NCI-H2107 treated with DMSO at 0.1 percent for 48 hours (cell line): ENCODE measurements at regions not wholly inside any gene's neighbourhood (a gene's known extent, or its start where the extent isn't known, plus 50 kb on each side); places are given as distances from the start of the nearest gene placed in this dataset.

Experiments used
- DNase-seq: peaks from one replicate; lab custom pipeline; 2025; ENCODE audit not compliant: unreplicated experiment; lab: John Stamatoyannopoulos, UW

DNA sequence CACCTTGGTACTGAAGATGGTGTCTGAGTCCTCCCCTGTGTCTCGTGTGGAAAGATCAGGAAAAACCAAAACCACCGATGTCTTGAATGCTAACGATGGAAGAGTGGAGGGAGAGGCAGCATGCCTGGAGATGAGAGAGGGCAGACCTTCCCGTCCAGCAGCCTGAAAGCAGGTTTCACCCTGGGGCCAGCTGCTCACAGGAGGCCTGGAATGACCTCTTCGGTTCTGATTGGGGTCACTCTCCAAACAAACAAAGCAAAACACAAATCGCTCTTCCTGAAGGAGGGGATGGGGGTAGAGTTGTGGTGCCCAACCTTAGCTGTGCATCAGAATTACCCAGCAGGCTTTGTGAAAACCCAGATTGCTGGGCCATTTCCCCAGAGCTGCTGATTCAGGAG is 142.3 kb upstream of the SOX1 start:
- no peak for DNase-seq

DNA sequence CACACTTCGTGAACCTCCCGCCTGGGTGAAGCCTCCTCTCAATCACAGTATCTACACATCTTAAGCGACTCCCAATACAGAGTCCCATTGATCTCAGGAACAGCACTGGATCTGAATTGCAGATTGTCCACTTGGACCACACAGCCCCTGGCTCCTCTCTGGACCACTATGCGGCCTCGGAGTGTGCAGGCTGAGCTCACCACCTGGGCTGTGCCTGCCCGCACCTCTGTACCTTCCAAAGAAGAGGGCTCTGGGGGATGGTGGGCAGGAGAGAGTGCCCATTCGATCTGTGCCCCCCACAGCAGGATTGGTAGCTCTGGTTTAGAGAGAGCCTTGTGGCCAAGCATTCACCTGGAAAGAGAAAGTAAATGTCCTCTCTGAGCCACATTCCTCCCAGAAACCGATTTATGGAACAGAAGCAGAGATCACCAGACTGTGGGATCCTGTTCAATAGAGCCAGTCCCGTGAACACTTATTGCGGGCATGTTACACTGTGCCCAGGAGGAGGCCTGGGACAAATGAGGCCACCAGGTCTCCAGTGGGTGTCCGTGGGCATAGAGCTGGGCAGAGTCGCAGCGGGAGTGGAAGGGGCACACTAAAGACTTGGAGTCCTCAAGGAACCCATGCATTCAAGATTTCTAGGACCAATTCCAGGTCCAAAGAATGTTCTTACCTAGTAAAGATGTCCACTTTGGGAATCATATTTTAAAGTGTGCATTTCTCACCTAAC is 141.6 kb upstream of the SOX1 start:
- no peak for DNase-seq

DNA sequence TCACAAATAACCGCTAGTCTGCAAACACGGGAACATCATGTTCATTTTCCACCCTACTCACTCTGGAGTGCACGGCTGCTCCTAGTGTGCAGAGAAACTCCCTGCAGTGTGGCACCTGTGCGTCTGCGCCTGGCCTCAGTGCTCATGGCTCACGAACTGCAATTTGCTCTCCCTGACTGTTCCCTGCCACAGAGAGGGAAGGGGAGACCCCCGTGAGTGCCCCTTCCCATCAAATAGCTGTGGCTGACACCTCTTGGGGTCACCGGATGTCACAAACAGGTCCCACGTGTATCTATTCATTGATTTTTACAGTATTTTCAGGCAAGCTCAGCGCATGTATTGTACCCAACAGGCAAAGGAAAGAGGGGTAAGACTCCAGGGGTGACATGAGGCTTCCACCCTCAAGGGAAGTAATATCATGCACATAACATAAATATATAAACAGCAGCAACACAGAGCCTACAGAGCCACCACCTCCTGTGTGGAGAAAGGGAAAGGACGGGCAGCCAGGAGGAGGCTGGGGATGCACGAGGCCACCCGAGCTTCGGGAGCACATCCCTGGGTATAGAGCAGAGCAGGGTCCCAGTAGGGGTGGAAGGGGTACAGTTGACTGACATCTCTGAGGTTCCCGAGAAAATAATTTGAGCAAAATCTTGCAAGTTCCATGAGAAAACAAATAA is 140.3 kb upstream of the SOX1 start:
- DNase-seq, result no peak

DNA sequence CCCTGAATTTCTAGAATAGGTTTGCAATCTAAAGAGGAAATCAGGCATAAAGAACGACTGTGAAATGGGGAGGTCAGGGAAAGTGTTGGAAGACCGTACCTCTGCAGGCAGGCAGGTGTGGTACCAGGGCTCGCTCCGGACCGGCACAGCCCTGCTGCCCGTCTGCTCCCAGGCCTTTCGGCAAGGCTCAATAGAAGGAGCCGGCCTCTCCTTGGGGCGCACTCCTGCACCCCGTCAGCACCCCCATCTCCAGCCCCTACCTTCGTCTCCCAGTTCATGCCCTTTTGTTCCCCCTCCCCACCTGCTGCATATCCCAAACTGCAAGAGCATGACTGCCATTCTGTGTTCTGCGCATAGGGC is 139.8 kb upstream of the SOX1 start:
- no peak for DNase-seq

DNA sequence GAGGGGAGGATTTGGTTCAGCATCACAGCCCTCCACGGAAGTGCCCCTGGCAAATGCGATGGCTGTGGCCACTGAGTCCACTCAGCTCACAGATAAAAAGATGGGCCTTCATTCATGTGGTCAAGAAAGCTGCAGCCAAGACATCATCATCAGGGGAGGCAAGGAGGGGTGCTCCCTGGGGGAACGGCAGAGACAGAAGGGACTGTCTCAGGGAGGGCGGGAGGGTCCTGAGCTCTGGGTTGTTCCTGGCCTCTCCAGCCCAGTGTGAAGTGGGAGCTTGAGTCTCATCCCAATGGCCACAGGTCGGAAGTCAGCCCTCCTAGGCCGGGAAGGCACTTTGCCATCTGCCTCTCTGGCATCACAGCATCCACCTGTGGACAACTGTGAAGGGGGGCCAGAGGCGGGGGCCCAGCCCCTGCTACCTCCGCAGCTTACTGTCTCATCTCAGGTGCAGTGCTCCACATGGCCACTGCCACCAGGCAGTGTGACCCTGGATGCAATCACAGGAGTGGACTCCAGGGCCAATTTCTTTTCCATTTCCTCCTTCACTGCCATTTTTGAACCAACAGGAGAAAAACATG is 137.8 kb upstream of the SOX1 start:
- no peak for DNase-seq

DNA sequence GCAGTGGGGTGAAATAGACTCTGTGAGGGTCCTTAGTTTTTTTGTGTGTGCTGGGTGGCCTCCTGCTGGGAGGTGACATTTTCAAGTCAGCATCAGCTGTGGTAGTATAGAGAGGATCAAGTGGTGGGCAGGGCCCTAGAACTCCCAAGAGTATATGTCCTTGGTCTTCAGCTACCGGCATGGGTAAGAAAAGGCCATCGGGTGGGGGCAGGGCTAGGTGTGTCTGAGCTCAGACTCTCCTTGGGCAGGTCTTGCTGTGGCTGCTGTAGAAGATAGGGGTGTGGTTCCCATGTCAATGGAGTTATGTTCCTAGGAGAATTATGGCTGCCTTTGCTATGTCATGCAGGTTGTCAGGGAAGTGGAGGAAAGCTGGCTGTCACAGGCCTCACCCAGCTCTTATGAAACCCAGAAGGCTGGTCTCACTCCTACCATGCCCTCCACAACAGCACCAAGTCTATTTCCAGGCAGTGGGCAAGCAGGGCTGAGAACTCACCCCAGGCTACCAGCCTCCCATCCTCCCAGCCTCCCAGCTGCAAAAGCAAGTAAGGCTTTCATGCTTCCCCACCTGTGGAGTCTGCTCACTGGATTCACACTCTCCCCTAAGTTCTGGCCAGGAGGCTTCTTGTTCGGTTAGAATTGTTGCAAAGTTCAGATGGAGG is 130.6 kb upstream of the SOX1 start:
- no peak for DNase-seq

DNA sequence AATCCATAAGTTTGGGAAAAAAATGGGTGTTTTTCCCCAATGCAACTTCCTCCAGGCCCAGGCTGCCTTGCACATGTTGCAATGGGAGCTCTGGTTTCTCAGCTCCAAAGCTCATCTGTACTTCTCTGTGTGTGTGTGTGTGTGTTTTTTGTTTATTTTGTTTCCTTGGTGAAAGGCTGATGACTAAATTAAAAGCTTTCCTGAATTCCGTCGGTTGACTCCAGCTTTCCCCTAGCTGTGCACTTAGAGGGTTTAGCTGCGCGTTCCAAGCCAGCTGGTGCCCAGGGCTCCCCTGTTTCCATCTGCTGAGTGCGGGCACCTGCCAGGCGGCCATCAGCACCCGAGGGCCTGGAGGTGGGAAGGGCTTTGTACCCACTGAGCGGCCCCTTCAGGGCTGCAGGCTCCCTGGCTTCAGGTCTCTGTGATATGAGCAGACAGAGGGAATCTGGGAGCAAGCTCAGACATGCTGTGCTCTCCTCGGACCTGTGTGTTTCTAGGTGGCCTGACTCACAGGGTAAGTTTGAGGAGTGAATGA is 129.1 kb upstream of the SOX1 start:
- DNase-seq, result peak; percentile 88

DNA sequence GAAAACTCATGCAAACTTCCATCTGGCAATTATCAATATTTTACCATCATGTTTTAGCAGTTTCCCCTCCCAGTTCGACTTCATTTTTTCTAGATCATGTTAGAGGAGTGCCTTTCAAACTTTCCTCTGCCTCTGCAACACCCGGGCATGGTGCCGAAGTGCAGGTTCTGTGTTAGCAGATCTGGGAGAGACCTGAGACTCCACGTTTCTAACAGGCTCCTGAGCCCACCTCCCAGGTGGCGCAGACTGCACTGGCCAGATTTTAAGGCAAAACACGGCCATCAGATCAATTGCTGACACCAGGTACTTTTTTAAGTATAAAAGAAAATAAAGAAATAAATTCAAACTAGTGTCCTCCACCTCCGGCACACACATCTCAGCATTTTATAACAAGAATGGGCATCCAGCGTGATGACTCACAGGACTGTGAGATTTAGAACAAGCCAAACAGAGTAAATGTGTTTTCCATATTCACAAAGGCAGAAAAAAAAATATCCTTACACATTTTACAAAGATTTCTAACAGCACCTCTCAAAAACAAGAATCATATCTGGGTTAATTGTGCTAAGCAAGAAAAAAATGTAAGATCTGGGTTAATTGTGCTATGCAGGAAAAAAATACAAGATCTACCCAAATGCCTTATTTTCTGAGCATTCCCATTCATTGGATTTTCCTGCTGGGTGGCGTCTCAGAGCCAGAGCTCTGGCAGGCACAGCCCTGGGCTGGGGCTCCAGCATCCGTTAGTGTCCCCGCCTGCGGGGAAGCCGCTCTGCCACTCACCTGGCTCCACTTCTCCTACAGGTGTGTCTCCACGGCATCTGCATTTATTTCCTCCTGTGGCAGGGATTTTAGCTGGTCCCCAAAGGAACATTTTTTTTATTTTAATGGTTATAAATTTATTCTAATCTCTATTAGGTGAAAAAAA is 127.9 kb upstream of the SOX1 start:
- DNase-seq, result peak; percentile 76

DNA sequence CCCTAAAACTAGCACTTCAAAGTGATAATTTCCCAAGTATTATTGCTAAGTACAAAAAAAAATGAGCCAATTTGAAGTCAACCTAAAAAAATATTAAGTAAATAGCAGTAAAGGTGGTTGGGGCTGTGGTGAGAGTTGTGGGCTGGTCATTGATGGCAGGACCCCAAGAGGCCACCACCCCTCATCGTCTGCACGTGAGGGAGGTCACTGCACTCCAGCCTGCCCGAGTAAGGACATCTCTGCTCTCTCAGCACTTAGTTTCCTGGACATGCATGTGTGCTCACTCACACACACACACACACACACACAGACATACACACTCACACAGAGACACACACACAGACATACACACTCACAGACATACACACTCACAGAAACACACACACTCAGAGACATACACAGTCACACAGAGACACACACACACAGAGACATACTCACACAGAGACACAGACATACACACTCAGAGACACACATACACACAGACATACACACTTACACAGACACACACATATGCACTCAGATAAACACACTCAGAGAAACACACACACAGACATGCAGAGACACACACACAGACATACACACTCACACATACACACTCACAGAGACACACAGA is 127.2 kb upstream of the SOX1 start:
- peak; percentile 54 for DNase-seq

DNA sequence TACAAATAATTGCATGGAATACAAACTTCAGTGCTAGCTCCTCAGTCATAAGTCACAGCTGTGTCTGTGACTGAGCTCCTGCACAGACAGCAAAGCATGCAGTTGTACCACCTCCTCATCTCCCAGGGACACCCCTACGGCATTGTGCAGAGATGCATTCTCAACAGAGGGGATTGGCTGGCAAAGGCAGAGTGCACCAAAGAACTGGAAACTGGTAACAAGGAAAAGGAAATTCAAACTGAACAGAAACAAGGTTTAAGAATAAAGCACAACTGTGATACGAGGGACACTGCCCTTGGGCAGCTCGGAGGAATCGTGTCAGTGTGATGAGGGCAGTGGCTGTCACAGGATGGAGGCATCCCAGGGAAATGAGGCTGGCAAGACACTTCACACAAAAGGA is 126.1 kb upstream of the SOX1 start:
- peak; percentile 58 for DNase-seq

DNA sequence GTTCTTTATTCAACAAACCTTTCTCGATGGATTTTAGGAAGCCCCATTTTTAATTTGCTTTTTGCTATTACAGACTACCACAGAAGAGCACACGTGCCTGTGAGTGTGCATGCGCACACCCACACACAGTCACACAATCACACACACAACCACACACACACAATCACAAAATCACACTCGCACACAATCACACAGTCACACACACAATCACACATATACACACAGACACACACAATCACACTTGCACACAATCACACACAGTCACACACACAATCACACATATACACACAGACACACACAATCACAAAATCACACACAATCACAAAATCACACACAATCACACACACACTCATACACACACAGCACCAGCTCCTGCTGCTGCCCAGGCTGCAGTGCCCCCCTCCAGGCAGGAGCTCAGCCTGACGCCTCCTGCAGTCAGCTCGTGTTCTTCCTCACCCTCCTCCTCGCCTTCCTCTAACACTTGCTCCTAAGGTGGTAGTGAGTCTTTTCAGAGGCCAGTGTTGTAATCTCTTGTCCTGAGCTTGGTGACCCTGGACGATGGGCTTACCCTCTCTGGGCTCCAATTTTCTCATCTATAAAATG is 125.0 kb upstream of the SOX1 start:
- no peak for DNase-seq

DNA sequence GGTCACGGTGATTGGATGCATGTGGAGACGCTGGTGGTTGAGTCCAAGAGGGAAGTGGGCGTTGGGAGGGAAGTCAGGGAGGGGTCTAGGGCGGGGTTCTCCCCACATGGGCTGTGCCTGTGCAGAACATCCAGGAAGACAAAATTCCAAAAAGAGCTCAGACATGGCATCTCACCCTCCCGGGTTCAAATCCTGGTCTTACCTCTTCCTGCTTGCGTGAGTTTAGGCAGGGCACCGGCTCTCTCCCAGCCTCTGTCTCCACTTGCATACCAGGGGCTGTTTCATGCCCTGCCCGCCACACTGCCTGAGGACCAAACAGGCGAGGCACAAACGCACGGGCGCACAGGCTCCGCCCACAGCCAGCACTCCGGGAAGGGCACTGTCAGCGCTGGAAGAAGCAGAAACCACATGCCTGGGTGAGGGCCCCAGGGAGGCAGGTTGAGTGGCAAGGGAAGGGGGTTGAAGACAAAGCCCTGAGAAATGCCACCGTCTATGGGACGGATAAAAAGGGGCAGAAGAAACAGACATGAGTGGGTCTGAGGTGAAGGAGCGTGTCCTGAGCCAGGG is 123.6 kb upstream of the SOX1 start:
- peak; percentile 80 for DNase-seq

DNA sequence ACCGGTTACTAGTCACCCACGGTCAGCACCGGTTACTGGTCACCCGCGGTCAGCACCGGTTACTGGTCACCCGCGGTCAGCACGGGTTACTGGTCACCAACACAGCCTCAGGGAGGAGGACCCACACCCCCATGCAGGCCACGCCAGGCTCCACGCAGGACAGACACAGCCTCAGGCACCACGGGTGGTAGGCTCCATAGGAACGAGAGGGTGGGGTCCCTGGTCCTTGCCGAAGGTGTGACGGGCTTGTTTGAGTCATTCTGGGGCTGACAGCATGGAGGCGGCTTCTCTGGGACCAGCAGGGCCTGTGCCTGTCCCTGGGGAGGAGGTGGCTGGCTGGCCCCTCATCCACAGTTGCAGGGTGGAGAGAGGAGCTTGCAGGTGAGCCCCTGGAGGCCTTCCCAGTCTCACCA is 122.8 kb upstream of the SOX1 start:
- DNase-seq, result peak; percentile 63

DNA sequence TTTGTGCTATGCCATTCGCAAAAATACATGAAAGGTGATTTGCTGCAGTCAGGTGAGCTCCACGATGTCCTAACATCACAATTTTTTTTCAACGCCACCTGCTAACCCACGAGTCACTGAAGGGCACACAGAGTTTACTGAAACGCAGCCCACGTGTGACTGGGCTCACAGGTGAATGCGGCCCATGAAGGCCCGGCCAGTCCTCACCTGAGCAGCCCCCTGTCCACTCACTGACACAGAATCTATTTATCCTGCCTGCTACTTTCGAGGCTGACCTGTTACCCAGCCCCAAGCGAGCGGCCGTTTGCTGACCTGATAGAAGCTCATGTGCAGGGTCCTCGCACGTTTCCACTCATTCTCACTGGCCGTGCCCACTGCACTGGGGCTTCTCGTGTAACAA is 121.9 kb upstream of the SOX1 start:
- no peak for DNase-seq

DNA sequence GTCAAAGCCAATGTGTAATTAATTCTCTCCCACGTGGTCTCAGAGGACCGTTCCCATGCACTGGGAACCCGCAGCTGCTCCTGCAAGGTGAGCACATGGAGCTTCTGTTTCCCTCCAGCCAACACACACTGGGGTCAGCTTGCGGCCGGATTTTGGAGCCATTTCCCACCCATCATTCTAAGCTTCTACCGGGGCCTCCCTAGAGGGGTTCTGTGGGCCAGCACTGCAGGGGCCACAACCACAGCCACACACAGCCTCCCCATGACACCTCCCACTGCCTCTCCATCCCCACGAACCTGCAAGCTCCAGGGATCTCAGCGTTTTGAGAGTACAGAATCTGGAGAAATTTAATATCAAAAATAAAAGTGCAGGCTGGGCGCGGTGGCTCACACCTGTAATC is 120.7 kb upstream of the SOX1 start:
- DNase-seq, result no peak

DNA sequence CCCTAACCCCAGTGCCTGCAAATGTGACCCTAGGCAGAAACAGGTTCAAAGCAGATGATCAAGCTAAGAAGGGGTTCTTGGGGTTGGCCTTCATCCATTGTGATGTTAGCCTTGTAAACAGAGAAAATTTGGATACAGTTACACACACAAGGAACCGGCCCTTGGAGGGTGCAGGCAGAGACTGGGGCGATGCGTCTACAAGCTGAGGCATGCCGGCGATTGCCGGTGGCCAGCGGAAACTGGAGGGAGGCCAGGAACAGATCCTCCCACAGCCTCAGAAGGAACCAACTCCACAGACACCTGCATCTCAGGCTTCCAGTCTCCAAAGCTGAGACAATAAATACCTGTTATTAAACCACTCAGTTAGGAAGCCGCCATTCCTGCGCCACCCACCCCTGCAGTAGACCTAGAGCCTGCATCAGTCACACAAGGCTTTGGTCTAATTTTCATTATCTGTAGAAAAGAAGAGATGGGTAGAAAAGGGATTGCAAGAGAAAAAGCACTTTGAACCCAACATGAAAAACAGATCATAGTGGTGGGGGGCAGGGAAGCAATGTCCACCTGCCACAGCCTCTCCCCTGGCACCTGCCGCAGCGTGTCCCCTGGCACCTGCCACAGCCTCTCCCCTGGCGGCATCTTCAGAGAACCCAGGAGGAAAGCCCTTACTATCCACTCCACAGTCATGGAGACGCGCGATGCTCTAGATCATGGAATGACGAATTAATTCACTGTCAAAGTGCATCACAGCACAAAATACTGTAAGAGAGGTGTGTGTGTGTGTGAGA is 119.7 kb upstream of the SOX1 start:
- DNase-seq, result peak; percentile 89

DNA sequence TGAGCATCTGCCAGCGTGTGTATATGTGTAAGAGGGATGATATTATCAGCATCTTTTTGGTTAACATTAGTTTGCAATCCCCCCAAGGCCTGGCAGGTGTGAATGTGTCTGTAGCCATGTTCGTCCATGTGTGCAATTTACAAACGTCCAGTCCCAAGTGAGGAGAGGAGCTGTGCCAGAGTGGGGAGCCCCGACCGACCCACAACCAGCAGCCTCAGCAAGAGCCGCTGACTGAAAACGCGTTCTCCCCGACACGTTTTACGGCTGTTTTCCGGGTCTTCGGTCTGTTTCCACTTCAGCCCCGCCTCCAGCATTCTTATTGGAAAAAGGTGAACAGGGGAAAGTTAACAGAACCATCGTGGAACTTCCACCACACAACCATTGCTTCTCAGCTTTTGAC is 119.1 kb upstream of the SOX1 start:
- no peak for DNase-seq

DNA sequence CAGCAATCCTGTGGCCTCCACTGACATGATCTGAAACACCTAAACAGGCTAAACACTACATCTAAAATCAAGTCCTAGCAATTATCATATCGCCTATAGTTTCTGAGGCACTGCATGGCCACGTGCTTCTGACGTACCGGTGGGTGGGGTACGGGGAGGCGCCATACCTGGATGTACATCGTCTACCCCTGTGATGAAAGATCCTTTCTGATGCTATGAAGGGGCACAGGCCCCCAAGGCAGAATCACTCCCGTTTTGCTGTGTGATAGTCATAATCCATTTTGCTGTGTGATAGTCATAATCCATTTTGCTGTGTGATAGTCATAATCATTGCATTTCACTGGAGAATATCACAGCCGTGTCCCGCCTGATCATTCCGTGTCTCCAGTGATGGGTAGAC is 118.7 kb upstream of the SOX1 start:
- no peak for DNase-seq

DNA sequence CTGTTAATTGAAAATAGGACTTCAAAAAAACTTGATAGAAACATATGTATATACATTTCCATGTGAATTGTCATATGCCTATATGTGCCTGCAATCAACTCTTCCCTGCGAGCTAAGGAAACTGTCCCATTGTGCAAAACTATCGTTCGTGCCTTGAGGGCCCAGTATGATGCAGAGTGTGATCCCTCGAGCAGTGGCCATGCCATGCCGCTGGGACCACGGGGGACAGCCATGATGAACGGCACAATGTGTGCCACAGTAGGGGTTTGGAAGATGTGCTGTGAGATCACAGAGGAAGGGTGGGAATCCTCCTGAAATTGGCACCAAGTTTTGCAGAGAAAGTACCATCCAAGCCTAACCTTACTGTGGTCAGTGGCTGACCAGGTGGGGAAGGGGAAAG is 118.1 kb upstream of the SOX1 start:
- no peak for DNase-seq
